SK-N-MC (cell line): ENCODE measurements at regions not wholly inside any gene's neighbourhood (a gene's known extent, or its start where the extent isn't known, plus 50 kb on each side); places are given as distances from the start of the nearest gene placed in this dataset.

ENCODE experiments used
- EZH2 ChIP-seq: fragments of 200-600 bp; sonication (generic); IDR thresholded peaks from one replicate; pipeline ENCODE4 v1.6.1; 2017; ENCODE audit warnings: antibody characterized with exemption
- FOXP2 ChIP-seq: optimal IDR thresholded peaks from 2 replicates; pipeline ENCODE3; 2011; ENCODE audit warnings: mild to moderate bottlenecking, moderate library complexity; ENCODE audit not compliant: insufficient read depth; ENCODE audit errors: extremely low read length, control extremely low read depth
- POLR2AphosphoS5 ChIP-seq: IDR thresholded peaks from 2 replicates; pipeline ENCODE4 v1.6.1; 2012; ENCODE audit warnings: mild to moderate bottlenecking, low read depth, low read length, borderline replicate concordance

GRCh38 chr3:153055217-153055616, 106.8 kb upstream of the RAP2B start:
- no peak for TF ChIP-seq EZH2
- no peak for TF ChIP-seq POLR2AphosphoS5
- TF ChIP-seq FOXP2: no peak
